Colon (tissue), 2 donors: ENCODE measurements at regions not wholly inside any gene's neighbourhood (a gene's known extent, or its start where the extent isn't known, plus 50 kb on each side); places are given as distances from the start of the nearest gene placed in this dataset.

Experiments
- FAIRE-seq: peaks from 2 replicates; lab custom pipeline; 2012; peaks lifted over from hg19 to GRCh38; lab: Jason Lieb, UNC
- donor health status: control.
- donor health status: control.

DNA sequence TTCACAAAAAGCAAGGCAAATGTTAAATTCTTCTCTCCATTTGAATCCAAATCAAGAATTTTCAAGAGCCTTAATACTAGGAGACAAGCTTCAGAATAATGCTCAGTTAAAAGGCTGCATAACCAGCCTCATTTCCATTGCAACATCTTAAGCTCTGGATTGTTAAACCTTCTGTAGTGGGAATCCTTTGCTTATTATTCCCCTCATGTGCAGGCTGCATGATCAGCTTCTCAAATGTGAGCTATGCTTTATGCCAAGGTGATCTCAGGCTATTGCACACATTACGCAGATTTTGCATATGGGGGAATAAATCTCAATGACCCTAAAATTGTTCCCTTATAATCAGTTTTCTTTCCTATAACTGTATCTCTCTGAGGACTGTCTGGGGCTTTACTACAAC lies 71.7 kb upstream of the CCDC196 start:
- FAIRE-seq: no peak

- FAIRE-seq: no peak
Measured at GRCh38 chr14:66420251-66421006, 65.7 kb upstream of the CCDC196 start.

GRCh38 chr14:66421990-66422946 lies 63.9 kb upstream of the CCDC196 start:
- no peak for FAIRE-seq

- no peak for FAIRE-seq
Measured at GRCh38 chr14:66425402-66425801, 60.8 kb upstream of the CCDC196 start.

DNA sequence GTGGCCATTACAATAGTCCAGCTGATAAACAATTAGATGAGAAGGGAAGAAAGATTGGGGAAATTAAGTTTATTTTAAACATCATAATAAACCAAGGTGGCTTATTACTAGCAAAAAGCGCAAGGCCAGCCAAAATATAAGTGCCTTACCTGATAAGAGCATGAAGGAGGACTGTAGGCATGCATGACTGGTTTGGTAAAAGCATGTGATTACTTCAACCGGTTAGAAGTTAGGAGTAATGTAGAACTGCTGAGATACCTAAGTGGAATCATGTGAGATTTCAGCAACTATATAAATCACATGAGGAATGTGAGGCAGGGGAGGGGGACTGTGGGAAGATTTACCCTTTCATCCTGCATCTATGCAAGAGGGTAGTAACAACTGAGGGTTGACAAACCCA lies 59.7 kb upstream of the CCDC196 start:
- no peak for FAIRE-seq

- FAIRE-seq: no peak
Measured at GRCh38 chr14:66432334-66432733, 53.8 kb upstream of the CCDC196 start.

DNA sequence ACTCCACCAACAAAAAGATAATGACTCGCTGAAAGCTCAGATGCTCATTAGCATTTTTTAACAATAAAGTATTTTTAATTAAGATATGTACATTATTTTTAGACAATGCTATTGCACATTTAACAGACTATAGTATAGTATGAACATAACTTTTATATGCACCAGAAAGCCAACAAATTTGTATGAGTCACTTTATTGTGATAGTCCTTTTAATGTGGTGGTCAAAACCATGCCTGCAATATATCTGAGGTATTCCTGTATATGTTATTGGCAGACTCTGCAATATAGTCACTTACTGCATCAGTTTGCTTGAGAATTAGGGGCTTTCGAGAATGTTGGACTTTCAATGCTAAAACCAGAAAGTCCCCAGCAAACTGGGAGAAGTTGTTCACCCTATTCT lies 51.7 kb upstream of the CCDC196 start:
- no peak for FAIRE-seq

DNA sequence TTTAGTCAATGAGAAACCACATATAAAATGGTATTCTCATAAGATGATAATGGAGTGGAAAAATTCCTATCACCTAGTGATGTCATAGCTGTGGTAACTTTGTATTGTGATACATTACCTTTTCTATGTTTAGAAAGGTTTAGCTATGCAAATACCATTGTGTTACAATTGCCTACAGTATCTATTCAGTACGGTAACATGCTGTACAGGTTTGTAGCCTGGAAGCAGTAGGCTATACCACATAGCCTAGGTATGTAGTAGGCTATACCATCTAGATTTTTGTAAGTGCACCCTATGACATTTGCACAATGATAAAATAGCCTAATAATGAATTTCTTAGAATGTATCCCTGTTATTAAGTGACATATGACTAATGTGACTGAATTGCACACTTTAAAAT lies 50.5 kb upstream of the CCDC196 start:
- no peak for FAIRE-seq
